ENCODE measurements at regions not wholly inside any gene's neighbourhood (a gene's known extent, or its start where the extent isn't known, plus 50 kb on each side); places are given as distances from the start of the nearest gene placed in this dataset.

- no peak overlapping the region for H3K23ac ChIP-seq (ENCODE audit: insufficient read length, low read depth, low read length)
- H3T11ph ChIP-seq (ENCODE audit: low read length) = no peak overlapping the region
- no peaks in the 10 kb centered on the region for H3K27me3 ChIP-seq (ENCODE audit: insufficient read depth, low read length)
- no peak overlapping the region for H4K91ac ChIP-seq (ENCODE audit: insufficient read length, low read depth, low read length)
- H3K9me3 ChIP-seq (ENCODE audit: control insufficient read depth, low read depth, low read length) = no peaks in the 10 kb centered on the region
- H3K56ac ChIP-seq (ENCODE audit: insufficient read length, low read depth, low read length) = no peak overlapping the region
- Mint-ChIP-seq H3K4me1 (0 out of 4 replicates have a peak, but pooled peaks cover 0 to 2% of the 10 kb centered on the region in 2 experiments), H3K4me3 (no peak overlapping the region), H3K27me3 (ENCODE audit: low read depth) (peaks cover 1% of the 10 kb centered on the region), H3K36me3 (ENCODE audit: insufficient read depth in 1 of 3, low read depth in 3 of 3) (peaks cover 0 to 4% (median 2%) of the 10 kb centered on the region in 3 experiments; a peak in 2 of 7 replicates), H3K9me3 (peaks cover 57 to 74% of the 10 kb centered on the region in 2 experiments), H3K27ac (no peak overlapping the region)
- H4K20me1 ChIP-seq (ENCODE audit: control insufficient read depth, insufficient read depth, insufficient read length) = no peaks in the 10 kb centered on the region
- H2AK5ac ChIP-seq (ENCODE audit: insufficient read length, low read length) = no peak overlapping the region
- no peak overlapping the region for H3K18ac ChIP-seq (ENCODE audit: insufficient read length, low read depth, low read length)
- no peak overlapping the region for H2BK120ac ChIP-seq (ENCODE audit: low read depth, low read length, poor library complexity, severe bottlenecking)
- H2BK20ac ChIP-seq (ENCODE audit: low read depth, low read length, poor library complexity, severe bottlenecking) = no peak overlapping the region
- no peak overlapping the region for H4K8ac ChIP-seq (replicated peaks; ENCODE audit: insufficient read length, low read depth, low read length)
- no peak overlapping the region for H3K14ac ChIP-seq (ENCODE audit: insufficient read depth, low read length)
- no peak overlapping the region for H4K5ac ChIP-seq (ENCODE audit: insufficient read length, low read depth, low read length)
- H3K4me2 ChIP-seq (ENCODE audit: insufficient read depth, insufficient read length, low read length) = no peak overlapping the region
- no peak overlapping the region for H3K9ac ChIP-seq (ENCODE audit: extremely low read depth, insufficient read length, low read length)
- H2BK12ac ChIP-seq (ENCODE audit: insufficient read length, low read depth, low read length) = no peak overlapping the region
- TF ChIP-seq, protein P1, sequence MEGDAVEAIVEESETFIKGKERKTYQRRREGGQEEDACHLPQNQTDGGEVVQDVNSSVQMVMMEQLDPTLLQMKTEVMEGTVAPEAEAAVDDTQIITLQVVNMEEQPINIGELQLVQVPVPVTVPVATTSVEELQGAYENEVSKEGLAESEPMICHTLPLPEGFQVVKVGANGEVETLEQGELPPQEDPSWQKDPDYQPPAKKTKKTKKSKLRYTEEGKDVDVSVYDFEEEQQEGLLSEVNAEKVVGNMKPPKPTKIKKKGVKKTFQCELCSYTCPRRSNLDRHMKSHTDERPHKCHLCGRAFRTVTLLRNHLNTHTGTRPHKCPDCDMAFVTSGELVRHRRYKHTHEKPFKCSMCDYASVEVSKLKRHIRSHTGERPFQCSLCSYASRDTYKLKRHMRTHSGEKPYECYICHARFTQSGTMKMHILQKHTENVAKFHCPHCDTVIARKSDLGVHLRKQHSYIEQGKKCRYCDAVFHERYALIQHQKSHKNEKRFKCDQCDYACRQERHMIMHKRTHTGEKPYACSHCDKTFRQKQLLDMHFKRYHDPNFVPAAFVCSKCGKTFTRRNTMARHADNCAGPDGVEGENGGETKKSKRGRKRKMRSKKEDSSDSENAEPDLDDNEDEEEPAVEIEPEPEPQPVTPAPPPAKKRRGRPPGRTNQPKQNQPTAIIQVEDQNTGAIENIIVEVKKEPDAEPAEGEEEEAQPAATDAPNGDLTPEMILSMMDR (conservative IDR thresholded peaks at IDR 0.05) = no peak
- no peak overlapping the region for H2BK15ac ChIP-seq (ENCODE audit: low read depth, low read length)
- no peaks in the 10 kb centered on the region for H3K4me1 ChIP-seq (ENCODE audit: insufficient read depth, low read length)
- no peak overlapping the region for H2AFZ ChIP-seq (ENCODE audit: low read length)
- no peak for DNase-seq
- H3K23me2 ChIP-seq (ENCODE audit: insufficient read length, low read depth, low read length, poor library complexity, severe bottlenecking) = no peaks in the 10 kb centered on the region
- H3K79me2 ChIP-seq (ENCODE audit: insufficient read depth, low read length) = no peaks in the 10 kb centered on the region
- no peak overlapping the region for H3K4ac ChIP-seq (ENCODE audit: low read depth, low read length)
- H3K27ac ChIP-seq (ENCODE audit: insufficient read length, low read depth, low read length) = no peak overlapping the region
- H3K79me1 ChIP-seq (ENCODE audit: insufficient read depth, low read depth, low read length, poor library complexity, severe bottlenecking) = no peaks in the 10 kb centered on the region
- H2BK5ac ChIP-seq (ENCODE audit: insufficient read length, low read length) = no peak overlapping the region
Measured at GRCh38 chrX:46294234-46294633, 251.0 kb downstream of the ZNF674 start.
